PC-3 (cell line): ENCODE measurements at regions not wholly inside any gene's neighbourhood (a gene's known extent, or its start where the extent isn't known, plus 50 kb on each side); places are given as distances from the start of the nearest gene placed in this dataset.

Experiments used
- ATAC-seq: fragments of 200-7000 bp; cut with Tn5 transposase; 2 replicates; pipeline ENCODE4 v1.9.1; 2020; ENCODE audit warnings: mild to moderate bottlenecking, moderate library complexity
- BruUV-seq: library from RNA; stranded (reverse); fragments of 400-500 nt; replicated peaks from 2 replicates; lab custom pipeline; 2021; lab: Mats Ljungman, UMichigan
- CTCF ChIA-PET: fragments of 300-600 bp; sonication (Branson Sonifier 250); formaldehyde crosslinking; loops from one replicate; lab custom pipeline; 2022; ENCODE audit warnings: antibody characterized with exemption; lab: Charles Lee
- POLR2A ChIA-PET: fragments of 300-600 bp; sonication (Branson Sonifier 250); formaldehyde crosslinking; loops from one replicate; lab custom pipeline; 2022; ENCODE audit warnings: antibody characterized with exemption; ENCODE audit not compliant: unreplicated experiment; lab: Charles Lee
- DNase-seq: peaks from one replicate; pipeline ENCODE4 v3.0.0-alpha.2; 2015
- H2AFZ ChIP-seq: fragments of 300-600 bp; sonication (generic); 2 replicates; pipeline ENCODE4 v1.6.0; 2016; ENCODE audit warnings: antibody characterized with exemption, low read length
- H3F3A ChIP-seq: fragments of 300-600 bp; sonication (generic); one replicate; pipeline ENCODE4 v1.6.0; 2017; ENCODE audit warnings: antibody characterized with exemption, low read length, control low read depth, mild to moderate bottlenecking; ENCODE audit not compliant: unreplicated experiment
- H3K27ac ChIP-seq: fragments of 300-600 bp; sonication (generic); 2 replicates; pipeline ENCODE4 v1.5.1; 2016; ENCODE audit warnings: mild to moderate bottlenecking, low read length
- H3K27me3 ChIP-seq: fragments of 300-600 bp; sonication (generic); 2 replicates; pipeline ENCODE4 v1.6.1; 2016; ENCODE audit warnings: low read length, mixed read lengths
- H3K36me3 ChIP-seq: fragments of 300-600 bp; sonication (generic); 2 replicates; pipeline ENCODE4 v1.6.1; 2016; ENCODE audit warnings: low read depth, mixed run types, low read length, mixed read lengths
- H3K4me1 ChIP-seq: fragments of 300-600 bp; sonication (generic); 2 replicates; pipeline ENCODE4 v1.5.1; 2016; ENCODE audit warnings: low read length; ENCODE audit not compliant: insufficient read depth
- H3K4me2 ChIP-seq: fragments of 300-600 bp; sonication (generic); 2 replicates; pipeline ENCODE4 v1.6.0; 2016; ENCODE audit warnings: low read length
- H3K4me3 ChIP-seq: fragments of 300-600 bp; sonication (generic); 2 replicates; pipeline ENCODE4 v1.5.1; 2016; ENCODE audit warnings: mild to moderate bottlenecking, low read length, mixed read lengths
- H3K79me2 ChIP-seq: fragments of 300-600 bp; sonication (generic); 2 replicates; pipeline ENCODE4 v1.6.1; 2017; ENCODE audit warnings: low read length, mixed read lengths
- H3K9ac ChIP-seq: fragments of 300-600 bp; sonication (generic); 2 replicates; pipeline ENCODE4 v1.6.0; 2016; ENCODE audit warnings: mild to moderate bottlenecking, low read length
- H3K9me2 ChIP-seq: fragments of 300-600 bp; sonication (generic); replicated peaks from 2 replicates; pipeline ENCODE4 v1.6.1; 2016; ENCODE audit warnings: mixed run types, low read length, mixed read lengths
- H3K9me3 ChIP-seq: fragments of 300-600 bp; sonication (generic); 2 replicates; pipeline ENCODE4 v1.6.1; 2016; ENCODE audit warnings: low read length, mixed read lengths
- H4K20me1 ChIP-seq: fragments of 300-600 bp; sonication (generic); 2 replicates; pipeline ENCODE4 v1.6.1; 2016; ENCODE audit warnings: low read length, mixed read lengths
- EZH2 ChIP-seq: fragments of 300-600 bp; sonication (generic); IDR thresholded peaks from one replicate; pipeline ENCODE4 v1.6.1; 2017; ENCODE audit warnings: antibody characterized with exemption, mild to moderate bottlenecking, low read length; ENCODE audit not compliant: unreplicated experiment
- EZH2phosphoT487 ChIP-seq: fragments of 300-600 bp; sonication (generic); IDR thresholded peaks from 2 replicates; pipeline ENCODE4 v1.6.1; 2018; ENCODE audit warnings: mild to moderate bottlenecking, antibody characterized with exemption, low read length, borderline replicate concordance
- intact Hi-C: fragments of 100-400 bp; cut with micrococcal nuclease; formaldehyde crosslinking; loops from 2 replicates; pipeline ENCODE4 v1.9.0; 2023
- TF ChIP-seq, protein P1 (sequence below): fragments of 300-600 bp; sonication (generic); conservative IDR thresholded peaks from 2 replicates; pipeline ENCODE4 v1.5.1; 2017; ENCODE audit warnings: antibody characterized with exemption, low read depth, mild to moderate bottlenecking, low read length

GRCh38 chr16:85521552-85522307, 91.4 kb upstream of the GSE1 start:
- no peaks in the 10 kb centered on the region for H3K36me3 ChIP-seq
- no peaks in the 10 kb centered on the region for H4K20me1 ChIP-seq
- CTCF ChIA-PET = no interaction called here
- no peak for DNase-seq
- no peaks in the 10 kb centered on the region for H3K79me2 ChIP-seq
- no TSS peak for BruUV-seq
- intact Hi-C loops = no loop called here
- H3K4me3 ChIP-seq = no peak overlapping the region
- ATAC-seq = no peak
- no peaks in the 10 kb centered on the region for H3K27me3 ChIP-seq
- POLR2A ChIA-PET = no interaction called here
- H3F3A ChIP-seq = no peaks in the 10 kb centered on the region
- H3K4me2 ChIP-seq = peak overlapping the region; percentile 39; the same call in 1 of the 2 replicates
- peaks cover 27% of the 10 kb centered on the region for H3K4me1 ChIP-seq
- H3K27ac ChIP-seq = no peak overlapping the region
- no peak for TF ChIP-seq EZH2
- TF ChIP-seq EZH2phosphoT487 = no peak
- TF ChIP-seq, protein P1, sequence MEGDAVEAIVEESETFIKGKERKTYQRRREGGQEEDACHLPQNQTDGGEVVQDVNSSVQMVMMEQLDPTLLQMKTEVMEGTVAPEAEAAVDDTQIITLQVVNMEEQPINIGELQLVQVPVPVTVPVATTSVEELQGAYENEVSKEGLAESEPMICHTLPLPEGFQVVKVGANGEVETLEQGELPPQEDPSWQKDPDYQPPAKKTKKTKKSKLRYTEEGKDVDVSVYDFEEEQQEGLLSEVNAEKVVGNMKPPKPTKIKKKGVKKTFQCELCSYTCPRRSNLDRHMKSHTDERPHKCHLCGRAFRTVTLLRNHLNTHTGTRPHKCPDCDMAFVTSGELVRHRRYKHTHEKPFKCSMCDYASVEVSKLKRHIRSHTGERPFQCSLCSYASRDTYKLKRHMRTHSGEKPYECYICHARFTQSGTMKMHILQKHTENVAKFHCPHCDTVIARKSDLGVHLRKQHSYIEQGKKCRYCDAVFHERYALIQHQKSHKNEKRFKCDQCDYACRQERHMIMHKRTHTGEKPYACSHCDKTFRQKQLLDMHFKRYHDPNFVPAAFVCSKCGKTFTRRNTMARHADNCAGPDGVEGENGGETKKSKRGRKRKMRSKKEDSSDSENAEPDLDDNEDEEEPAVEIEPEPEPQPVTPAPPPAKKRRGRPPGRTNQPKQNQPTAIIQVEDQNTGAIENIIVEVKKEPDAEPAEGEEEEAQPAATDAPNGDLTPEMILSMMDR = no peak
- no peaks in the 10 kb centered on the region for H3K9me3 ChIP-seq
- H3K9ac ChIP-seq = no peak overlapping the region
- H2AFZ ChIP-seq = no peak overlapping the region
- no peaks in the 10 kb centered on the region for H3K9me2 ChIP-seq

GRCh38 chr16:85522308-85522841, 90.7 kb upstream of the GSE1 start:
- Histone ChIP-seq H3K36me3 (no peaks in the 10 kb centered on the region), H2AFZ (no peak overlapping the region), H3K27me3 (no peaks in the 10 kb centered on the region), H3K9me3 (no peaks in the 10 kb centered on the region), H3K79me2 (no peaks in the 10 kb centered on the region), H3K4me2 (no peak overlapping the region), H3K27ac (no peak overlapping the region), H4K20me1 (no peaks in the 10 kb centered on the region), H3K4me3 (no peak overlapping the region), H3K9ac (no peak overlapping the region), H3K9me2 (no peaks in the 10 kb centered on the region), H3F3A (no peaks in the 10 kb centered on the region), H3K4me1 (peaks cover 27% of the 10 kb centered on the region)
- ATAC-seq (no peak), DNase-seq (no peak)
- TF ChIP-seq, protein P1 = no peak
- TF ChIP-seq EZH2 (no peak), EZH2phosphoT487 (no peak)
- intact Hi-C loops = no loop called here
- CTCF ChIA-PET = no interaction called here
- BruUV-seq = no TSS peak
- POLR2A ChIA-PET = no interaction called here
